OCI-LY1 (cell line): ENCODE measurements at regions not wholly inside any gene's neighbourhood (a gene's known extent, or its start where the extent isn't known, plus 50 kb on each side); places are given as distances from the start of the nearest gene placed in this dataset.

Experiments
- H2AFZ ChIP-seq: fragments of 200-600 bp; sonication (generic), shearing (Covaris generic); 2 replicates; pipeline ENCODE4 v1.6.0; 2014; ENCODE audit warnings: antibody characterized with exemption, mild to moderate bottlenecking, low read length
- H3F3A ChIP-seq: fragments of 200-600 bp; sonication (generic), shearing (Covaris generic); 2 replicates; pipeline ENCODE4 v1.6.0; 2014; ENCODE audit warnings: mild to moderate bottlenecking, antibody characterized with exemption, low read length, moderate library complexity; ENCODE audit not compliant: insufficient read depth
- H3K27ac ChIP-seq: fragments of 200-600 bp; sonication (generic); 2 replicates; pipeline ENCODE4 v1.5.1; 2014; ENCODE audit warnings: low read length, mixed run types, mild to moderate bottlenecking, low read depth; ENCODE audit not compliant: poor library complexity, severe bottlenecking
- H3K27me3 ChIP-seq: fragments of 200-600 bp; sonication (generic); 2 replicates; pipeline ENCODE4 v1.6.0; 2014; ENCODE audit warnings: antibody characterized with exemption, mild to moderate bottlenecking, low read length, moderate library complexity; ENCODE audit not compliant: insufficient read depth
- H3K36me3 ChIP-seq: fragments of 200-600 bp; sonication (generic); 2 replicates; pipeline ENCODE4 v1.6.1; 2014; ENCODE audit warnings: mild to moderate bottlenecking, antibody characterized with exemption, low read length, moderate library complexity, mixed read lengths; ENCODE audit not compliant: insufficient read depth
- H3K4me1 ChIP-seq: fragments of 200-600 bp; sonication (generic); 2 replicates; pipeline ENCODE4 v1.5.1; 2014; ENCODE audit warnings: mild to moderate bottlenecking, low read length, moderate library complexity; ENCODE audit not compliant: insufficient read depth, severe bottlenecking
- H3K4me2 ChIP-seq: fragments of 200-600 bp; sonication (generic), shearing (Covaris generic); 2 replicates; pipeline ENCODE4 v1.6.1; 2014; ENCODE audit warnings: low read length
- H3K4me3 ChIP-seq: fragments of 200-600 bp; sonication (generic); 2 replicates; pipeline ENCODE4 v1.5.1; 2014; ENCODE audit warnings: low read length, low read depth, mild to moderate bottlenecking, mixed read lengths; ENCODE audit not compliant: poor library complexity, severe bottlenecking
- H3K79me2 ChIP-seq: fragments of 200-600 bp; shearing (Covaris generic); 2 replicates; pipeline ENCODE4 v1.6.1; 2016; ENCODE audit warnings: mixed run types, low read length, mixed read lengths; ENCODE audit not compliant: insufficient read depth
- H3K9ac ChIP-seq: fragments of 200-600 bp; sonication (generic), shearing (Covaris generic); 2 replicates; pipeline ENCODE4 v1.6.1; 2014; ENCODE audit warnings: mild to moderate bottlenecking, low read length, mixed read lengths
- H3K9me2 ChIP-seq: fragments of 200-600 bp; sonication (generic), shearing (Covaris generic); 2 replicates; pipeline ENCODE4 v1.6.1; 2014; ENCODE audit warnings: low read depth, mild to moderate bottlenecking, low read length, mixed read lengths
- H3K9me3 ChIP-seq: fragments of 200-600 bp; shearing (Covaris generic); 2 replicates; pipeline ENCODE4 v1.6.1; 2014; ENCODE audit warnings: low read length, mixed read lengths
- H4K20me1 ChIP-seq: fragments of 200-600 bp; sonication (generic), shearing (Covaris generic); 2 replicates; pipeline ENCODE4 v1.6.0; 2016; ENCODE audit warnings: mild to moderate bottlenecking, low read length; ENCODE audit not compliant: insufficient read depth
- EZH2 ChIP-seq: fragments of 200-600 bp; sonication (generic), shearing (Covaris generic); IDR thresholded peaks from 2 replicates; pipeline ENCODE4 v1.8.0; 2017; ENCODE audit warnings: borderline replicate concordance, mixed run types, mild to moderate bottlenecking, antibody characterized with exemption, low read length, moderate library complexity, mixed read lengths
- TF ChIP-seq, protein P1 (sequence below): fragments of 200-600 bp; sonication (generic), shearing (Covaris generic); IDR thresholded peaks from 2 replicates; pipeline ENCODE4 v1.5.1; 2017; ENCODE audit warnings: mild to moderate bottlenecking, antibody characterized with exemption, low read length, moderate library complexity, mixed read lengths

DNA sequence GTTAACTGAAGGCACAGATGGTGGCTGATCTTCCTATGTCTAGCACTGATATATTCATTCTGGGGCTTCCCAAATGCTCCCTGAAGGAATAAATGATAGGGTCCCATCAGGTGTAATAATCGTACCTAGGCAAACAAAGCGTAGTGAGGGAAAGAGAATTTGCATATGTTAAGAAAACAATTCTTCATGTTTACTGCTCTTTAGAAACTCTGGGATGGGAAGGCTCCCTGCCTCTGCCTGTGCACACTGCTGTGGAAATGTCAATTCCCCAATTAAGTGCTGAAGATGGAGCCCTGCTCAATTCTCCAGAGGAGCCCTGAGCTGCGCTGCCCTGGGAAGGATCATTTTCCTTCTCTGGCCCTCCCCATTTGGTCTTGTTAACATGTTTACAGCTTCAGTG lies 380.9 kb upstream of the ADARB2 start:
- H3K4me2 ChIP-seq = no peak overlapping the region
- H3F3A ChIP-seq = no peaks in the 10 kb centered on the region
- no peak overlapping the region for H3K9ac ChIP-seq
- no peaks in the 10 kb centered on the region for H3K36me3 ChIP-seq
- no peaks in the 10 kb centered on the region for H3K9me3 ChIP-seq
- H3K9me2 ChIP-seq = no peaks in the 10 kb centered on the region
- no peaks in the 10 kb centered on the region for H3K4me1 ChIP-seq
- no peak overlapping the region for H2AFZ ChIP-seq
- H3K27ac ChIP-seq = no peak overlapping the region
- H3K27me3 ChIP-seq = no peaks in the 10 kb centered on the region
- H4K20me1 ChIP-seq = no peaks in the 10 kb centered on the region
- TF ChIP-seq EZH2 = no peak
- TF ChIP-seq, protein P1, sequence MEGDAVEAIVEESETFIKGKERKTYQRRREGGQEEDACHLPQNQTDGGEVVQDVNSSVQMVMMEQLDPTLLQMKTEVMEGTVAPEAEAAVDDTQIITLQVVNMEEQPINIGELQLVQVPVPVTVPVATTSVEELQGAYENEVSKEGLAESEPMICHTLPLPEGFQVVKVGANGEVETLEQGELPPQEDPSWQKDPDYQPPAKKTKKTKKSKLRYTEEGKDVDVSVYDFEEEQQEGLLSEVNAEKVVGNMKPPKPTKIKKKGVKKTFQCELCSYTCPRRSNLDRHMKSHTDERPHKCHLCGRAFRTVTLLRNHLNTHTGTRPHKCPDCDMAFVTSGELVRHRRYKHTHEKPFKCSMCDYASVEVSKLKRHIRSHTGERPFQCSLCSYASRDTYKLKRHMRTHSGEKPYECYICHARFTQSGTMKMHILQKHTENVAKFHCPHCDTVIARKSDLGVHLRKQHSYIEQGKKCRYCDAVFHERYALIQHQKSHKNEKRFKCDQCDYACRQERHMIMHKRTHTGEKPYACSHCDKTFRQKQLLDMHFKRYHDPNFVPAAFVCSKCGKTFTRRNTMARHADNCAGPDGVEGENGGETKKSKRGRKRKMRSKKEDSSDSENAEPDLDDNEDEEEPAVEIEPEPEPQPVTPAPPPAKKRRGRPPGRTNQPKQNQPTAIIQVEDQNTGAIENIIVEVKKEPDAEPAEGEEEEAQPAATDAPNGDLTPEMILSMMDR = no peak
- H3K79me2 ChIP-seq = no peaks in the 10 kb centered on the region
- no peak overlapping the region for H3K4me3 ChIP-seq

DNA sequence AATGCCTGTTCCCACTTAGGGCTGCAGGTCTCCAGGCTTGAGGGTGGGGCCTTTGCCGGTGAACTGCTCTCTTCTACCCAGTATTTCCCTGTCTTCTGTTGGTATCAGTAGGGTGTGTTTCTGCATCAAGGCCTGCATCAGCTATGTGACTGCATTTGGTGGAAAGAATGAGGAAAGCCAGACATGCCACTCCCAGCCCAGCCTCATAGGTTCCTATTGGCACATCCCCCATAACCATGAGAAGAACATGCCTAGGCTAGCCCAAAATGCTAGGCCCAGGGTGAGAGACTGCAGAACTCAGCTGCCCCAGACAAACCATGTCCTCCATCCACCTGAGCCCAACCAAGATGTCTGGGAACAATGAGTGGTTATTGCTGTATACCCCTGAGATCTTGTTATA lies 380.3 kb upstream of the ADARB2 start:
- H3F3A ChIP-seq = no peaks in the 10 kb centered on the region
- H3K4me2 ChIP-seq = no peak overlapping the region
- TF ChIP-seq, protein P1 = no peak
- TF ChIP-seq EZH2 = no peak
- H2AFZ ChIP-seq = no peak overlapping the region
- no peaks in the 10 kb centered on the region for H3K9me3 ChIP-seq
- H3K36me3 ChIP-seq = no peaks in the 10 kb centered on the region
- no peaks in the 10 kb centered on the region for H3K4me1 ChIP-seq
- no peaks in the 10 kb centered on the region for H3K9me2 ChIP-seq
- no peaks in the 10 kb centered on the region for H4K20me1 ChIP-seq
- H3K4me3 ChIP-seq = no peak overlapping the region
- no peaks in the 10 kb centered on the region for H3K79me2 ChIP-seq
- no peak overlapping the region for H3K9ac ChIP-seq
- H3K27me3 ChIP-seq = no peaks in the 10 kb centered on the region
- H3K27ac ChIP-seq = no peak overlapping the region

DNA sequence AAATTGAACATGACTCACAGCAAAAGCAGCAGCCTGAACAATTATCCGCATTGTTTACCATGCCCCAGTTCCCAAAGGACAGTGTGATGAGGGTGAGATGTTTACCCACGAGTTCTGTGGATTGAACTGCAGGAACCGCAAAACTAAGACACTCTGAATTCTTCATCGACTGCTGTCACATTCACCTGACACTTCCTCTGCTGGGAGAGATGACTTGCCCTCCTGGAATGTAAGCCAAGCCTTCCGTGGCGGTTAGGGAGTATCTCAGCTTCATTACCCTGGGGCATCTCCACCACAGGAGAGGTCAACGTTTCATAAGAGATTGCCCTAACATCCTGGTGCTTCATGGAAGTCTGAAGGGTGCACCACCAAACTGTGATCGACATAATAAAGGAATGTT lies 374.6 kb upstream of the ADARB2 start:
- no peaks in the 10 kb centered on the region for H4K20me1 ChIP-seq
- TF ChIP-seq, protein P1 = no peak
- no peak for TF ChIP-seq EZH2
- H3K9ac ChIP-seq = no peak overlapping the region
- H3K27ac ChIP-seq = no peak overlapping the region
- H3K79me2 ChIP-seq = no peaks in the 10 kb centered on the region
- H3K36me3 ChIP-seq = no peaks in the 10 kb centered on the region
- H3K4me3 ChIP-seq = no peak overlapping the region
- no peaks in the 10 kb centered on the region for H3K9me2 ChIP-seq
- H3K9me3 ChIP-seq = no peaks in the 10 kb centered on the region
- H3K27me3 ChIP-seq = no peaks in the 10 kb centered on the region
- H3F3A ChIP-seq = no peaks in the 10 kb centered on the region
- H2AFZ ChIP-seq = no peak overlapping the region
- H3K4me1 ChIP-seq = no peaks in the 10 kb centered on the region
- H3K4me2 ChIP-seq = no peak overlapping the region
